ENCODE measurements at regions not wholly inside any gene's neighbourhood (a gene's known extent, or its start where the extent isn't known, plus 50 kb on each side); places are given as distances from the start of the nearest gene placed in this dataset.

GRCh38 chr17:36856222-36856621 lies 81.1 kb upstream of the LHX1 start:
- no peak for TF ChIP-seq CTCF (IDR thresholded peaks at IDR 0.05)
- intact Hi-C loops (cut with DNase I) = no loop called here
- Histone ChIP-seq H3K4me1 (no peaks in the 10 kb centered on the region), H3K9me3 (no peaks in the 10 kb centered on the region), H3K4me3 (no peak overlapping the region), H3K36me3 (no peaks in the 10 kb centered on the region), H3K27ac (no peak overlapping the region), H3K27me3 (peaks cover 20% of the 10 kb centered on the region)
- DNase-seq (no peak), ATAC-seq (no peak)

DNA sequence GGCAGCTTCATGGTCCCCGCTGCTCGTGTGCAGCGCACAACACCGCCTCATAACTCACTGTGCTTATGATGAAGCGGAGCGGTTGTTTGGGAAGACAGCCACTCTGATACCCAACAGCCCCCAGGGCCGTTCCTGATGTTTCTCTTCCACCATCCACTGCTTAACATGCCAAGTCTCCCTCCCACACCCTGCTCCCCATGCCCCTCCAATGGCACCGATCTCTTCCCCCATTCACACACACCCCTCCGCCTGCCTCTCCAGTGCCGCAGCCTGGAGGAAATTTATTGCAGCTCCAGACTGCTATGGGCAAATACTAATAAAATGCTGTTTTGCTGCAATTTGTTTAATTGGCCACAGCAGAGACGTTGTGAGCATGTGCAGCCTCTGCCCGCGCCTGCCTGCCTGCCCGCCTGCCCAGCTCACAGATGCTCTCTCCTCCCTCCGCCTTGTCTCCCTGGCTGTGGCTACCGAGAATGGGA lies 80.3 kb upstream of the LHX1 start:
- DNase-seq (no peak), ATAC-seq (no peak)
- Histone ChIP-seq H3K9me3 (no peaks in the 10 kb centered on the region), H3K4me1 (no peaks in the 10 kb centered on the region), H3K27ac (no peak overlapping the region), H3K36me3 (no peaks in the 10 kb centered on the region), H3K27me3 (peaks cover 15% of the 10 kb centered on the region), H3K4me3 (no peak overlapping the region)
- intact Hi-C loops (cut with DNase I) = no loop called here
- no peak for TF ChIP-seq CTCF (IDR thresholded peaks at IDR 0.05)

DNA sequence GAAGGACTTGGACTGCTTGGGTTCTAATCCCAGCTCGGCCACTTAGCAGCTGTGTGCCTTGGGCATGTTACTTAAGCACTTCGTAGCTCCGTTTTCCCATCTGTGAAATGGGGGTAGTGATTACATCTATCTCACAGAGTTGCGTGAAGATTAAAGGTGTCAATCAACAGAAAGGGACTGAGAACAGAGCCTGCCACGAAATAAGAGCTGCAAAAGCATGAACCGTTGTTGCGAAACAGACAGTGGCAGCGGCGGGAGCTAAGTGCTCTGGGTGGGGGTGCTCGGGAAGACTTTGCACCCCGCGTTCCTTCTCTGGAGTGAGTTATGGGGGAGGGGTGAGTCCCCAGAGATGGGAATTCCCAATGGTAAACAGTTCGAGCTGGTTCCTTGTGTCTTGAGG lies 79.6 kb upstream of the LHX1 start:
- Histone ChIP-seq H3K4me1 (no peaks in the 10 kb centered on the region), H3K27me3 (peaks cover 13% of the 10 kb centered on the region), H3K9me3 (no peaks in the 10 kb centered on the region), H3K36me3 (no peaks in the 10 kb centered on the region), H3K4me3 (no peak overlapping the region), H3K27ac (no peak overlapping the region)
- intact Hi-C loops (cut with DNase I) = no loop called here
- DNase-seq (no peak), ATAC-seq (no peak)
- no peak for TF ChIP-seq CTCF (IDR thresholded peaks at IDR 0.05)

- Histone ChIP-seq H3K9me3 (no peaks in the 10 kb centered on the region), H3K4me1 (no peaks in the 10 kb centered on the region), H3K27me3 (peaks cover 13% of the 10 kb centered on the region), H3K36me3 (no peaks in the 10 kb centered on the region), H3K4me3 (no peak overlapping the region), H3K27ac (no peak overlapping the region)
- TF ChIP-seq CTCF (IDR thresholded peaks at IDR 0.05) = no peak
- no peak for DNase-seq
- no peak for ATAC-seq
- intact Hi-C loops (cut with DNase I) = no loop called here
Measured at GRCh38 chr17:36858119-36859002, 78.9 kb upstream of the LHX1 start.

DNA sequence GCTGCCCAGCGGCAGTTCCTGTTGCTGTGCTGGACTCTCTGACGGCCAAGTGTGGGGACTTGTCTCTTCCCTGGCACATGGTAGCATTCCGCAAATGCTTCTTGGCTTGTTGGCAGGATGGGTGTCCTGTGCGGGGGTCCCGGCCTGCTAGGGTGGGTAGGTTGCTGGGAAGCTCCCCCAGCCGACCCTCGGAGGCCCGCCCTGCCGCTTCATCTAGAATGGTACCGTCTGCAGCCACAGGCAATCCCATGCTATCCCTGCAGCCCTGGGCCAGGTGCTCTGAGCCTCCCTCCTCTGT lies 78.3 kb upstream of the LHX1 start:
- intact Hi-C loops (cut with DNase I) = no loop called here
- Histone ChIP-seq H3K36me3 (no peaks in the 10 kb centered on the region), H3K27me3 (peaks cover 13% of the 10 kb centered on the region), H3K27ac (no peak overlapping the region), H3K4me3 (no peak overlapping the region), H3K4me1 (no peaks in the 10 kb centered on the region), H3K9me3 (no peaks in the 10 kb centered on the region)
- no peak for DNase-seq
- no peak for ATAC-seq
- no peak for TF ChIP-seq CTCF (IDR thresholded peaks at IDR 0.05)
